GM19238 (cell line): ENCODE measurements at regions not wholly inside any gene's neighbourhood (a gene's known extent, or its start where the extent isn't known, plus 50 kb on each side); places are given as distances from the start of the nearest gene placed in this dataset.

Source experiments
- DNase-seq: peaks from one replicate; pipeline ENCODE4 v3.0.0; 2011; ENCODE audit warnings: low spot score; ENCODE audit not compliant: insufficient read length

DNA sequence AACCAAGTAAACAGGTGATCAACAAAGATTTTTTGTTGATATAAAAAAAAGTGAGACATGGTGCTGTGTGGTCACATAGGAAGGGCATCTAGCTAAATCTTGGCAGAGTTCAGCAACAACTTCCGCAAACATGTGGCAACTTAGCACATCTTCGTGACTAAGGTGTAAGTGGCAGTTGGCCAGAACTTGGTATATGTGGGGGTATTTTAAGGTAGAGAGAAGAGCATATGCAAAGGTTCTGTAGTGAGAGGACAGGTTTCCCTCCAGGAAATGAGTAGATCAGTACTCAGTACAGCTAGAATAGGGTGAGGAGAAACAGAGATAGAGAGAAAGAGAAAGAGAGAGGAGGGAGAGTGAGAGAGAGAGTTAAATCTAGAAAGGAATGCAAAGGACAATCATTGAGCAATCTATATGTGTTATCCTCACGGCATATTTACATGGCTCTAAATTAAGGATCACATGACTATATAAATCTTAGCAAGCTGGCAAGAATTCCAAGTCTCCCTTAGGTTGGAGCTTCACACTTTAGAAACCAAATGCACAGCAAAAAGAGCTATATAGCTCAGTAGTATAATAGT lies 227.7 kb upstream of the HMGA2 start:
- no peak for DNase-seq

GRCh38 chr12:65597527-65597926 lies 226.8 kb upstream of the HMGA2 start:
- DNase-seq: no peak

- no peak for DNase-seq
These were observed 225.6 kb upstream of the HMGA2 start for GRCh38 chr12:65598688-65599087.

- DNase-seq: no peak
These were observed 222.1 kb upstream of the HMGA2 start for GRCh38 chr12:65602253-65602609.

DNA sequence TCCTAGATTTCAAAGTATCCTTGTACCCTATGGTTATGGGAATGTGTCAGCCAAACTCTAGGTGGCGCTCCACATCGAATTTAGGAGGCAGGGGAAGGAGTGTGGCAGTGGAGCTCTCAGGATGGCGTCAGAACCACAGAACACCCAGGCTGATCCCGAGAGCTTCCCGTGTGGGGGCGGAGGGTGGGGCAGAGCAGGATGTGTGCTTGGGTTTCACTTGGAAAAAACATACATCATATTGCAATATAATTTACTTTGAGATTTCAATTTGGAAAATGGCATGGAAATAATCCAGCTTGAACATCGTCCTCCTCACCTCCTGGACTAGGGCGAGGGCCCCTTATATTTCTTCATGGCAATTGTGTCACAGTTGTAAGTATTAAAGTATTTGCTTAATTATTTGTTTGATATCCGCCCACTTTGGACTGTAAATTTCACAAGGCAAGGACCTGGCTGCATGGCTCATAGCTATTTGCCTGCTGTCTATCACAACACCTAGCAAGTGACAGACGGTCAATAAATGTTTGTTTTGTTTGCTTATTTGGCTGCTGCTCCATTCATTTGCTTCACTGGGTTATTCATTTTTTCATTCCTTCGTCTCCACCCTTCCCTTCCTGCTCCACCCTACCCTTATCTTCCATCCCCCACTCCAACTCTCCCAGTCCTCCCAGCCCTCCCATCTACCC lies 221.5 kb upstream of the HMGA2 start:
- DNase-seq: peak; percentile 12

- no peak for DNase-seq
These were observed 220.6 kb upstream of the HMGA2 start for GRCh38 chr12:65603438-65604351.

- no peak for DNase-seq
These were observed 219.3 kb upstream of the HMGA2 start for GRCh38 chr12:65605019-65605418.

DNA sequence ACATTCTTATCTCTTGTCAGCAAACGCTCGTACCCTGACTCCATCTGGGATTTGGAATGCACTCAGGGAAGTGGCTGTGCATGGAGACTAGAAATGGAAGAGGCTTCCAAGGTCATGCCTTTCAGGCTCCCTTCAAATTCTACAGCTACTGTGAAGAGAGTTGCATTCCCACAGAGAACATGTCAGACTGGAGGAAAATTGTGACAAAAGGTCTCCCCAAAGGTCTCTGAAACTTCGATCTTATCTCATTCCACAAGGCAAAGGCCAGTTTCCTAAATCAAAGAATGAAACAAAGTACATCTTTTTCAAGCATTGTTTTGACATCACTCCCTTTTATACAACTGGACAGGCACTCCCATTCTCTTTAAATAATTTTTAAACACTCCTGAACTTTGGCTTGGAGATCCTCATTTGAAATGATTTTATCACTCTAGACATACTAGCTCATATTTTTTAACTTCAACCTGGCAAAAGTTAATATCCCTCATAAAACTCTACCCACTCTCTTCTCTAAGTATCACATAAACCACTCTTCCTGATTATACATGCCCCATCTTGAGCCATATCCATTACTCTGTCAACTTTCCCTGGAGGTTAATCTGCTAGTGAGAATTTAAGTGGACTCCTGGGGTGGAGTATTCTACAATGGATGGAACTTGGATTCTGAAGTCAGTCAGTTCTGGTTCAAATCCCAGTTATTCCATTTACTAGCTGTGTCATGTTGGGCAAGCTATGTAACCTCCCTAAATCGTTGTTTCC lies 218.1 kb upstream of the HMGA2 start:
- DNase-seq: no peak

DNA sequence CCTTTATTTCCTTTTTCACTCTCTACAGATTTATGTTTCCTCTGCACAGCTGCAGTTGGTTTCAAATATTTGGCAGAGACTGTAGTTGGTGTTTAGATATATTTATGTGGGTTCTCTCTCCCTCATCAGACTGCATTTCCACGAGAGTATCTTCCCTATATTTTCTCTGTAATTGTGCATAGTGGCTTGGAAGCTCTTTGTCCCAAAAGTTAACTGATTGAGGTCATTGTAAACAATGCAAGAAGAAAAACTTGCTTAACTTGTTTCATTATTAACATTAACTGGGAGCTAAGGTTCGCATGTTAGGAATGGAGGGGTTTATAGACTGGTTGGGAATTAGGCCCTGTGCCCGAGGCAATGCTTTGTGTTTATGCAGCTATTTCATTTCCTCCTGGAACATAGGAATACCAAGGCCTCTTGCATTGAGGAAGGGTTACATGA lies 216.9 kb upstream of the HMGA2 start:
- DNase-seq: no peak

- no peak for DNase-seq
These were observed 215.9 kb upstream of the HMGA2 start for GRCh38 chr12:65608319-65608916.

DNA sequence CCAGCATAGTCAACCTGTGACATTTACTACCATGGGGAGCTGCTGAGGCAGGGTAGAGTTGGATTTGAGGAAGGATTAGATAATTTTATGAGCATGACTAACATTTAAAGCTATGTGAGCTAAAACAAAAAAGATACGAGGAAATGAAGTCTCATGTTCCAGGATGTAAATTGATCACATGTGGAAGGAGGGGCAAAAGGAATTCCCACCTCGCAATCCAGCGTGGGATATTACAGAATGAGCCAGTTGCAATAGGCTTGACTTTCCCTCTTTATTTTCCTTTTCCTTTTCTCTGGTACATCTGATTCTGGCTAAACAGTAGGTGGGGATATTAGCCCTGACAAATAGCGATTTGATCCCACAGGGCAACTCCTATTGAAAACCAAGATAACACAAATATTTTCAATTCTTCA lies 214.9 kb upstream of the HMGA2 start:
- no peak for DNase-seq

- no peak for DNase-seq
These were observed 212.9 kb upstream of the HMGA2 start for GRCh38 chr12:65611396-65611795.

- DNase-seq: no peak
These were observed 211.8 kb upstream of the HMGA2 start for GRCh38 chr12:65612440-65612839.

- DNase-seq: no peak
These were observed 210.6 kb upstream of the HMGA2 start for GRCh38 chr12:65613692-65614091.

GRCh38 chr12:65614259-65614889 lies 209.9 kb upstream of the HMGA2 start:
- DNase-seq: no peak

DNA sequence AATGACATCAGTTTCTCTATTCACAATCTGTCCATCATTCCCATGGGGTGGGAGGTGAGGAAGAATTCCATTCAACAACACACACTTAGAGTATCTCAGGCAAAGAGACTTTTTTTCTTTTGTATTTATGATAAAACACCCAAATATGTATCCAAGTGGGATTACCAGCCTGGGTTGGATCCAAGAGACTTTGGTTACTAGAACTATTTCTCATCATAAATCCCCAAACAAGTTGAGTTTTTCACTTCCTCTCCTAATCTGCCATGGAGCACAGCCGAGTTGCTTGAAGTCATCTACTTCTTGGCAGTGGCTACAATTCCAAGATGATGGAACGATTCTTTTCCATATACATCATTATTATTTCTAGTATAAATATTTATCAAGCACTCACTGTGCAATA lies 209.2 kb upstream of the HMGA2 start:
- no peak for DNase-seq

GRCh38 chr12:65616022-65616421 lies 208.3 kb upstream of the HMGA2 start:
- no peak for DNase-seq

- DNase-seq: no peak
These were observed 205.7 kb upstream of the HMGA2 start for GRCh38 chr12:65618588-65618987.

- no peak for DNase-seq
These were observed 205.3 kb upstream of the HMGA2 start for GRCh38 chr12:65619018-65619417.

DNA sequence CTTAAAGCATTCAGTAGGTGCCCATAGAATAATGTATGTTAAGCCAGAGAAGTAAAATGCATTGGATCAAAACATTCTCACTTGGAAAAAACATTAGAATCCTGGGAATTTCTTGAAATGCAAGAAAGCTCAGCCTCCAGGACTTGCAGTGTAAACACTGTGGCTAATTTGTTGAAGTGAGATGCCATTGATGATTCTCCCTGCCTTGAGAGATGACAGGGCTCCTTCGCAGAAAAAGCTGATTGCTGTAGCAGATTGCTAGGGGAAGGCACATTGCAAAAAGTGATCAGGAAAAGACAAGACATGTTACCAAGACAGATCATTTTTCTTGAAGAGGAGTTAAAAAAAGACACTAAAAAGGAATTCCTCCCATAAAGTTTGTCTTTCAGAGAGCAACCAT lies 204.2 kb upstream of the HMGA2 start:
- DNase-seq: no peak

DNA sequence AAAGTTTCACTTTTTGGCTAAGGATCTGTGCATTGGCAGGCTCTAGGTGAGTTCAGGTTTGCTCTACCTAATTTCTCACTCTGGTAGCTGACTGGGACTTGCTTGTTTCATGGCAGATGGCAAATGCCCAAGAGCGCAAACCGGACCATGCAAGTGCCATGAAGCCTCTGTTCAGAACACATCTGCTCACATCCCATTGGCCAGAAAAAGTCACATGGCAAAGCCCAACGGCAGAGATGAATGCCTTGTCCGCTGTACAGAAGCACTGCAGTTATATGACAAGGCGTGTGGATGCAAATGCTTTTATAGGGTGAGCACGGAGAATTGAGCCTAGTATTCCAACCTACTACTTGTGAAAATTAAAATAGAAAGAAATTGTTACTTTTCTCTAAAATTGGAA lies 202.2 kb upstream of the HMGA2 start:
- DNase-seq: no peak
